ENCODE measurements at regions not wholly inside any gene's neighbourhood (a gene's known extent, or its start where the extent isn't known, plus 50 kb on each side); places are given as distances from the start of the nearest gene placed in this dataset.

GRCh38 chr6:128740951-128741350 lies 142.0 kb upstream of the LAMA2 start:
- ChIA-PET CTCF (no interaction called here), POLR2A (interaction anchor here (0.6 kb wide), 1 partner anchor 59 kb away, joined by 3 read pairs; no protein-coding TSS in a partner anchor)
- no peak for DNase-seq (ENCODE audit: unreplicated experiment)
- Mint-ChIP-seq H3K36me3 (ENCODE audit: insufficient read depth, unreplicated experiment) (no peaks in the 10 kb centered on the region), H3K4me1 (ENCODE audit: insufficient read depth, unreplicated experiment) (no peaks in the 10 kb centered on the region), H3K4me3 (ENCODE audit: unreplicated experiment) (no peak overlapping the region), H3K27me3 (ENCODE audit: insufficient read depth, unreplicated experiment) (no peaks in the 10 kb centered on the region), H3K27ac (ENCODE audit: low read depth, unreplicated experiment) (no peak overlapping the region), H3K9me3 (ENCODE audit: unreplicated experiment) (no peaks in the 10 kb centered on the region)
- no peak for TF ChIP-seq CTCF (IDR thresholded peaks at IDR 0.05; ENCODE audit: unreplicated experiment)
- intact Hi-C loops (cut with micrococcal nuclease) = no loop called here
- no TSS peak for BruUV-seq (replicated peaks)

- Mint-ChIP-seq H3K36me3 (ENCODE audit: insufficient read depth, unreplicated experiment) (no peaks in the 10 kb centered on the region), H3K27me3 (ENCODE audit: insufficient read depth, unreplicated experiment) (no peaks in the 10 kb centered on the region), H3K27ac (ENCODE audit: low read depth, unreplicated experiment) (no peak overlapping the region), H3K4me3 (ENCODE audit: unreplicated experiment) (no peak overlapping the region), H3K9me3 (ENCODE audit: unreplicated experiment) (no peaks in the 10 kb centered on the region), H3K4me1 (ENCODE audit: insufficient read depth, unreplicated experiment) (no peaks in the 10 kb centered on the region)
- ChIA-PET POLR2A (no interaction called here), CTCF (no interaction called here)
- intact Hi-C loops (cut with micrococcal nuclease) = no loop called here
- DNase-seq (ENCODE audit: unreplicated experiment) = peak; percentile 46
- TF ChIP-seq CTCF (IDR thresholded peaks at IDR 0.05; ENCODE audit: unreplicated experiment) = no peak
- BruUV-seq (replicated peaks) = no TSS peak
Measured at GRCh38 chr6:128739112-128739511, 143.8 kb upstream of the LAMA2 start.

- no peaks in the 10 kb centered on the region for H3K36me3 Mint-ChIP-seq (ENCODE audit: insufficient read depth, unreplicated experiment)
- BruUV-seq (replicated peaks) = no TSS peak
- H3K27me3 Mint-ChIP-seq (ENCODE audit: insufficient read depth, unreplicated experiment) = no peaks in the 10 kb centered on the region
- POLR2A ChIA-PET = interaction anchor here (0.6 kb wide), 1 partner anchor 224 kb away, joined by 3 read pairs; no protein-coding TSS in a partner anchor
- CTCF ChIA-PET = interaction anchor here (1.5 kb wide), 1 partner anchor 1000 kb away, joined by 3 read pairs; no protein-coding TSS in a partner anchor
- no peaks in the 10 kb centered on the region for H3K9me3 Mint-ChIP-seq (ENCODE audit: unreplicated experiment)
- no peak overlapping the region for H3K27ac Mint-ChIP-seq (ENCODE audit: low read depth, unreplicated experiment)
- no peak overlapping the region for H3K4me3 Mint-ChIP-seq (ENCODE audit: unreplicated experiment)
- no peak for DNase-seq (ENCODE audit: unreplicated experiment)
- intact Hi-C loops (cut with micrococcal nuclease) = no loop called here
- H3K4me1 Mint-ChIP-seq (ENCODE audit: insufficient read depth, unreplicated experiment) = no peaks in the 10 kb centered on the region
- TF ChIP-seq CTCF (IDR thresholded peaks at IDR 0.05; ENCODE audit: unreplicated experiment) = no peak
Measured at GRCh38 chr6:128738112-128738511, 144.8 kb upstream of the LAMA2 start.

GRCh38 chr6:128736780-128737179 lies 146.2 kb upstream of the LAMA2 start:
- no peaks in the 10 kb centered on the region for H3K4me1 Mint-ChIP-seq (ENCODE audit: insufficient read depth, unreplicated experiment)
- H3K36me3 Mint-ChIP-seq (ENCODE audit: insufficient read depth, unreplicated experiment) = no peaks in the 10 kb centered on the region
- H3K27ac Mint-ChIP-seq (ENCODE audit: low read depth, unreplicated experiment) = no peak overlapping the region
- H3K27me3 Mint-ChIP-seq (ENCODE audit: insufficient read depth, unreplicated experiment) = no peaks in the 10 kb centered on the region
- no peaks in the 10 kb centered on the region for H3K9me3 Mint-ChIP-seq (ENCODE audit: unreplicated experiment)
- CTCF ChIA-PET = interaction anchor here (0.6 to 1.5 kb wide), 3 partner anchors 11 to 999 kb away, joined by 3 read pairs; no protein-coding TSS in a partner anchor
- POLR2A ChIA-PET = no interaction called here
- intact Hi-C loops (cut with micrococcal nuclease) = no loop called here
- no peak for TF ChIP-seq CTCF (IDR thresholded peaks at IDR 0.05; ENCODE audit: unreplicated experiment)
- no TSS peak for BruUV-seq (replicated peaks)
- H3K4me3 Mint-ChIP-seq (ENCODE audit: unreplicated experiment) = no peak overlapping the region
- DNase-seq (ENCODE audit: unreplicated experiment) = no peak

All from MCF 10A (cell line).